ENCODE measurements at regions not wholly inside any gene's neighbourhood (a gene's known extent, or its start where the extent isn't known, plus 50 kb on each side); places are given as distances from the start of the nearest gene placed in this dataset.

GRCh38 chr4:53713296-53713695 is 122.0 kb upstream of the LNX1 start:
- Histone ChIP-seq H3K4me1 (ENCODE audit: control insufficient read depth, insufficient read depth, low read length) (no peaks in the 10 kb centered on the region), H3K27me3 (ENCODE audit: control insufficient read depth, insufficient read depth, low read length) (no peaks in the 10 kb centered on the region), H3K9me3 (ENCODE audit: control insufficient read depth, insufficient read depth, low read depth, low read length) (no peaks in the 10 kb centered on the region), H3K27ac (ENCODE audit: low read length) (no peak overlapping the region), H3K36me3 (ENCODE audit: control insufficient read depth, insufficient read depth, low read length) (no peaks in the 10 kb centered on the region), H3K4me3 (ENCODE audit: low read depth in 2 of 2, low read length in 2 of 2) (no peak overlapping the region)
- BruUV-seq (replicated peaks): no TSS peak
- ChIA-PET POLR2A (no interaction called here), CTCF (no interaction called here)
- in situ Hi-C loops (cut with HindIII; ENCODE audit: low pct_unique_long_range_greater_than_20kb, low sequenced_read_pairs) (no loop called here), intact Hi-C loops (cut with micrococcal nuclease; ENCODE audit: unreplicated experiment) (no loop called here)
- ATAC-seq (no peak), DNase-seq (ENCODE audit: low read depth, low spot score) (no peak)
- TF ChIP-seq REST (IDR thresholded peaks at IDR 0.05; ENCODE audit: insufficient read depth in 1 of 2, low read depth in 2 of 2, low read length in 1 of 2): no peak
- TF ChIP-seq CTCF (IDR thresholded peaks at IDR 0.05): no peak
- no peak for TF ChIP-seq SIN3A (IDR thresholded peaks at IDR 0.05; ENCODE audit: borderline replicate concordance, insufficient read depth, low read depth, low read length)
- TF ChIP-seq POLR2AphosphoS5 (IDR thresholded peaks at IDR 0.05; ENCODE audit: low read depth, low read length): no peak
- no peak for TF ChIP-seq TCF7L2 (IDR thresholded peaks at IDR 0.05; ENCODE audit: low read depth, low read length)

DNA sequence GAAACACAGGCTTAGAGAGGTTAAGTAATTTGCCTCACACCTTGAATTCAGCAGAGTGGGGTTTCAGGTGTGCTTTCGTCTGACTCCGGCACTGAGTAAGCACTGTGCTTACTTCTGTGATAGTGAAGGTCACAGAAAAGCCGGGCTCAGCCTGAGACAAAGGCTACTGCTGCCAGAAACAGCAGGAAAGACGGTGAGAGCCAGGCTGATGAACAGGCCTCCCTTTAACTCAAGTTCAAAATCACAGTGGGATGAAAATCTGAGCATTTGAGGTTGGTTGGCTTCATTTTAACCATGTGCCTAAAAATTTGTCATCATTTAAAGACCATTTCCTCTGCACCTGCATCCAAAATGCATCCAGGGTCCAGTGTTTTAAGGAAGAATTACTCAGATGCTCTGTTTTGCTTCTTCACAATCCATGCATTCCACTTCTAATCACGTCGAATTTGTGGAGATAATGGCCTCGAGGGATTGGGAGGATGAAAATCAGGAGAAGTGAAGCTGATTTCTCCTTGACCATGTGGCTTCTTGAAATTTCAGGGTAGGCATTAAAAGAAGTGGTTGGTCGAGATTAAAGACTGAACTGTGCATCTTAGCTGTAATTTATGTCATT is 121.2 kb upstream of the LNX1 start:
- intact Hi-C loops (cut with micrococcal nuclease; ENCODE audit: unreplicated experiment): no loop called here
- TF ChIP-seq CTCF (IDR thresholded peaks at IDR 0.05) (no peak), SIN3A (IDR thresholded peaks at IDR 0.05; ENCODE audit: borderline replicate concordance, insufficient read depth, low read depth, low read length) (no peak), TCF7L2 (IDR thresholded peaks at IDR 0.05; ENCODE audit: low read depth, low read length) (no peak), REST (IDR thresholded peaks at IDR 0.05; ENCODE audit: insufficient read depth in 1 of 2, low read depth in 2 of 2, low read length in 1 of 2) (no peak), POLR2AphosphoS5 (IDR thresholded peaks at IDR 0.05; ENCODE audit: low read depth, low read length) (no peak)
- BruUV-seq (replicated peaks): no TSS peak
- CTCF ChIA-PET: no interaction called here
- in situ Hi-C loops (cut with HindIII; ENCODE audit: low pct_unique_long_range_greater_than_20kb, low sequenced_read_pairs): no loop called here
- no peak for ATAC-seq
- Histone ChIP-seq H3K4me3 (ENCODE audit: low read depth in 2 of 2, low read length in 2 of 2) (no peak overlapping the region), H3K27me3 (ENCODE audit: control insufficient read depth, insufficient read depth, low read length) (no peaks in the 10 kb centered on the region), H3K27ac (ENCODE audit: low read length) (no peak overlapping the region), H3K4me1 (ENCODE audit: control insufficient read depth, insufficient read depth, low read length) (no peaks in the 10 kb centered on the region), H3K36me3 (ENCODE audit: control insufficient read depth, insufficient read depth, low read length) (no peaks in the 10 kb centered on the region), H3K9me3 (ENCODE audit: control insufficient read depth, insufficient read depth, low read depth, low read length) (no peaks in the 10 kb centered on the region)
- POLR2A ChIA-PET: no interaction called here
- DNase-seq (ENCODE audit: low read depth, low spot score): no peak

Measured in Panc1 (cell line).